H9 (cell line): ENCODE measurements at regions not wholly inside any gene's neighbourhood (a gene's known extent, or its start where the extent isn't known, plus 50 kb on each side); places are given as distances from the start of the nearest gene placed in this dataset.

ENCODE experiments used
- DNase-seq: peaks from one replicate; pipeline ENCODE4 v3.0.0-alpha.2; 2017
- H2AFZ ChIP-seq: one replicate; pipeline ENCODE4 v1.6.1; 2013; ENCODE audit warnings: mild to moderate bottlenecking, low read length, control low read depth, moderate library complexity
- H2AK5ac ChIP-seq: 2 replicates; pipeline ENCODE4 v1.6.1; 2013; ENCODE audit warnings: low read length, control low read depth, mixed read lengths; ENCODE audit not compliant: insufficient read length
- H2BK120ac ChIP-seq: one replicate; pipeline ENCODE4 v1.6.1; 2013; ENCODE audit warnings: low read depth, mild to moderate bottlenecking, low read length, control low read depth, inconsistent platforms; ENCODE audit not compliant: poor library complexity, severe bottlenecking
- H2BK12ac ChIP-seq: 2 replicates; pipeline ENCODE4 v1.6.1; 2013; ENCODE audit warnings: low read length, control low read depth, mixed read lengths, low read depth; ENCODE audit not compliant: insufficient read length
- H2BK15ac ChIP-seq: 2 replicates; pipeline ENCODE4 v1.6.1; 2013; ENCODE audit warnings: low read depth, low read length, control low read depth
- H2BK20ac ChIP-seq: one replicate; pipeline ENCODE4 v1.6.1; 2013; ENCODE audit warnings: low read depth, mild to moderate bottlenecking, low read length, control low read depth, inconsistent platforms; ENCODE audit not compliant: poor library complexity, severe bottlenecking
- H2BK5ac ChIP-seq: 2 replicates; pipeline ENCODE4 v1.6.1; 2013; ENCODE audit warnings: low read length, control low read depth, mixed read lengths; ENCODE audit not compliant: insufficient read length
- H3K14ac ChIP-seq: 2 replicates; pipeline ENCODE4 v1.6.1; 2013; ENCODE audit warnings: low read length, control low read depth; ENCODE audit not compliant: insufficient read depth
- H3K18ac ChIP-seq: 2 replicates; pipeline ENCODE4 v1.6.1; 2013; ENCODE audit warnings: low read depth, mild to moderate bottlenecking, mixed read lengths, low read length, control low read depth; ENCODE audit not compliant: insufficient read length
- H3K23ac ChIP-seq: 2 replicates; pipeline ENCODE4 v1.6.1; 2013; ENCODE audit warnings: low read length, control low read depth, mixed read lengths, low read depth; ENCODE audit not compliant: insufficient read length
- H3K23me2 ChIP-seq: 2 replicates; pipeline ENCODE4 v1.6.1; 2013; ENCODE audit warnings: low read depth, mild to moderate bottlenecking, mixed read lengths, low read length, control low read depth; ENCODE audit not compliant: insufficient read length, poor library complexity, severe bottlenecking
- H3K27ac ChIP-seq: 2 replicates; pipeline ENCODE4 v1.5.1; 2013; ENCODE audit warnings: low read length, control low read depth, mixed read lengths, low read depth; ENCODE audit not compliant: insufficient read length
- H3K27me3 ChIP-seq: 2 replicates; pipeline ENCODE4 v1.6.1; 2013; ENCODE audit warnings: low read length, control low read depth, inconsistent platforms; ENCODE audit not compliant: insufficient read depth
- H3K4ac ChIP-seq: 2 replicates; pipeline ENCODE4 v1.6.1; 2013; ENCODE audit warnings: low read depth, mild to moderate bottlenecking, control low read depth, inconsistent platforms, low read length, moderate library complexity
- H3K4me1 ChIP-seq: 2 replicates; pipeline ENCODE4 v1.6.1; 2013; ENCODE audit warnings: low read length, control low read depth, inconsistent platforms; ENCODE audit not compliant: insufficient read depth
- H3K4me2 ChIP-seq: 2 replicates; pipeline ENCODE4 v1.6.1; 2013; ENCODE audit warnings: low read length, control low read depth, mixed read lengths; ENCODE audit not compliant: insufficient read length, insufficient read depth
- H3K56ac ChIP-seq: 2 replicates; pipeline ENCODE4 v1.6.1; 2013; ENCODE audit warnings: low read depth, mild to moderate bottlenecking, mixed read lengths, low read length, control low read depth; ENCODE audit not compliant: insufficient read length
- H3K79me1 ChIP-seq: 2 replicates; pipeline ENCODE4 v1.6.1; 2013; ENCODE audit warnings: low read depth, mild to moderate bottlenecking, moderate library complexity, low read length, control low read depth, inconsistent platforms; ENCODE audit not compliant: insufficient read depth, poor library complexity, severe bottlenecking
- H3K79me2 ChIP-seq: 2 replicates; pipeline ENCODE4 v1.6.1; 2013; ENCODE audit warnings: low read length, control low read depth, inconsistent platforms; ENCODE audit not compliant: insufficient read depth
- H3K9ac ChIP-seq: 2 replicates; pipeline ENCODE4 v1.6.1; 2013; ENCODE audit warnings: low read length, control low read depth, mixed read lengths; ENCODE audit not compliant: insufficient read length; ENCODE audit errors: extremely low read depth
- H3K9me3 ChIP-seq: one replicate; pipeline ENCODE4 v1.6.1; 2013; ENCODE audit warnings: low read depth, low read length, inconsistent platforms; ENCODE audit not compliant: control insufficient read depth
- H3T11ph ChIP-seq: one replicate; pipeline ENCODE4 v1.6.1; 2013; ENCODE audit warnings: mild to moderate bottlenecking, low read length, control low read depth, inconsistent platforms
- H4K20me1 ChIP-seq: one replicate; pipeline ENCODE4 v1.6.1; 2013; ENCODE audit not compliant: control insufficient read depth, insufficient read length, insufficient read depth
- H4K5ac ChIP-seq: 2 replicates; pipeline ENCODE4 v1.6.1; 2013; ENCODE audit warnings: low read depth, mild to moderate bottlenecking, mixed read lengths, low read length, control low read depth; ENCODE audit not compliant: insufficient read length
- H4K8ac ChIP-seq: replicated peaks from 2 replicates; pipeline ENCODE4 v1.6.1; 2013; ENCODE audit warnings: low read length, control low read depth, mixed read lengths, low read depth; ENCODE audit not compliant: insufficient read length
- H4K91ac ChIP-seq: 2 replicates; pipeline ENCODE4 v1.6.1; 2013; ENCODE audit warnings: low read depth, mild to moderate bottlenecking, moderate library complexity, mixed read lengths, low read length, control low read depth; ENCODE audit not compliant: insufficient read length
- H3K27ac Mint-ChIP-seq, 3 experiments: 2 replicates in 2 of 3; 3 replicates in 1 of 3; pipeline ENCODE4 v1.8.0; 2020 to 2021; ENCODE audit warnings: mixed read lengths in 3 of 3, mild to moderate bottlenecking in 1 of 3, moderate library complexity in 1 of 3
- H3K27me3 Mint-ChIP-seq: 2 replicates; pipeline ENCODE4 v1.8.0; 2021; ENCODE audit warnings: low read depth, mild to moderate bottlenecking, moderate library complexity, mixed read lengths
- H3K36me3 Mint-ChIP-seq, 3 experiments: 2 replicates in 2 of 3; 3 replicates in 1 of 3; pipeline ENCODE4 v1.8.0; 2020 to 2021; ENCODE audit warnings: low read depth in 3 of 3, mixed read lengths in 3 of 3; ENCODE audit not compliant: insufficient read depth in 1 of 3
- H3K4me1 Mint-ChIP-seq, 2 experiments: 2 replicates each; pipeline ENCODE4 v1.8.0; 2020; ENCODE audit warnings: mixed read lengths in 2 of 2
- H3K4me3 Mint-ChIP-seq, 2 experiments: 2 replicates in 1 of 2; 3 replicates in 1 of 2; pipeline ENCODE4 v1.8.0; 2020 to 2021; ENCODE audit warnings: mild to moderate bottlenecking in 2 of 2, mixed read lengths in 2 of 2, moderate library complexity in 1 of 2
- H3K9me3 Mint-ChIP-seq, 2 experiments: 2 replicates in 1 of 2; 3 replicates in 1 of 2; pipeline ENCODE4 v1.8.0; 2020; ENCODE audit warnings: mild to moderate bottlenecking in 2 of 2, mixed read lengths in 2 of 2, moderate library complexity in 1 of 2
- WGBS: extraction: QIAGEN DNeasy Blood & Tissue Kit; methylation state at CpG from one replicate; pipeline ENCODE4 v1.1.7; 2013; ENCODE audit warnings: missing lambda C conversion rate, low lambda C conversion rate, mixed read lengths; ENCODE audit not compliant: insufficient read length; ENCODE audit errors: extremely low coverage; 5-methylcytosine and 5-hydroxymethylcytosine counted together
- TF ChIP-seq, protein P1 (sequence below): fragments of 200-600 bp; sonication (generic); conservative IDR thresholded peaks from 3 replicates; pipeline ENCODE4 v1.8.0; 2021; ENCODE audit warnings: antibody characterized with exemption, mild to moderate bottlenecking

DNA sequence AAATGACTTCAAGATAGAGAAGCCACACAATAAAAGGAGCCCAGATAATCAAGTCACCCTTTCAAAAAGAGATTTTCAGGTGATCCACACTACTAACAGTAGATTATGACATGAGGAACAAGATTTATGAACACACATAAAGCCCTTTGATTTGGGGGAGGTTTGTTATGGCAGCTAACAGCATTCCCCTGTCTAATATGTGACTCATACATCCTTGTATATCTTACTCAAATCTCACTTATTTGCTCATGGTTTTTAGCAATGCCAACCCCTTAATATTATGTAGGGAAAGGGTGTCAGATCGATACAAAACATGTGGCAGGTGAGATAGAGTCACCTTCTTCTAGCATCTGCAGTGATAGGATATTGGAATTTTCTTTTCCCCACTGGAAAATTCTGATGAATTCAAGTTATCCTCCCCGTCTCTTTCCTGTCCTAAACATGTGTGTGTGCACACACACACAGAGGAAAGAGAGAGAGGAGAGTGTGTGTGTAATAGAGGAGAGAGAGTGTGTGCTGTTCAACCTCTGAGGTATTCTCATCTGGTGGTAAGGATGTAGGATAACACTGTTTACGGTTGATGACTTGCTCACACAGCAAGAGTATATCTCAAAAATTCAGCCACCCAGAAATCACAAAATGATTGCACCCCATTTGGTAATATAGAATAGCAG, 319.9 kb downstream of the KCNC2 start:
- Histone ChIP-seq H2BK120ac (no peak overlapping the region), H3K4me1 (no peaks in the 10 kb centered on the region), H4K5ac (no peak overlapping the region), H2AK5ac (no peak overlapping the region), H3K23ac (no peak overlapping the region), H3K9me3 (no peaks in the 10 kb centered on the region), H4K91ac (no peak overlapping the region), H3K4me2 (no peak overlapping the region), H3K18ac (no peak overlapping the region), H3K14ac (no peak overlapping the region), H4K20me1 (no peaks in the 10 kb centered on the region), H3K9ac (no peak overlapping the region), H2BK5ac (no peak overlapping the region), H3K79me1 (no peaks in the 10 kb centered on the region), H3K79me2 (no peaks in the 10 kb centered on the region), H2AFZ (no peak overlapping the region), H2BK15ac (no peak overlapping the region), H3K4ac (no peak overlapping the region), H3K27me3 (no peaks in the 10 kb centered on the region), H3K27ac (no peak overlapping the region), H3K56ac (no peak overlapping the region), H4K8ac (no peak overlapping the region), H3K23me2 (no peaks in the 10 kb centered on the region), H3T11ph (no peak overlapping the region), H2BK20ac (no peak overlapping the region), H2BK12ac (no peak overlapping the region)
- Mint-ChIP-seq H3K4me3 (no peak overlapping the region), H3K9me3 (peaks cover 0 to 7% of the 10 kb centered on the region in 2 experiments; a peak in 1 of 5 replicates), H3K4me1 (peaks cover 4 to 9% of the 10 kb centered on the region in 2 experiments), H3K36me3 (peaks cover 0 to 7% (median 0%) of the 10 kb centered on the region in 3 experiments; a peak in 2 of 7 replicates), H3K27ac (no peak overlapping the region), H3K27me3 (no peaks in the 10 kb centered on the region)
- no CpG with 5 or more reads among the region's 3 CpGs for WGBS
- TF ChIP-seq, protein P1, sequence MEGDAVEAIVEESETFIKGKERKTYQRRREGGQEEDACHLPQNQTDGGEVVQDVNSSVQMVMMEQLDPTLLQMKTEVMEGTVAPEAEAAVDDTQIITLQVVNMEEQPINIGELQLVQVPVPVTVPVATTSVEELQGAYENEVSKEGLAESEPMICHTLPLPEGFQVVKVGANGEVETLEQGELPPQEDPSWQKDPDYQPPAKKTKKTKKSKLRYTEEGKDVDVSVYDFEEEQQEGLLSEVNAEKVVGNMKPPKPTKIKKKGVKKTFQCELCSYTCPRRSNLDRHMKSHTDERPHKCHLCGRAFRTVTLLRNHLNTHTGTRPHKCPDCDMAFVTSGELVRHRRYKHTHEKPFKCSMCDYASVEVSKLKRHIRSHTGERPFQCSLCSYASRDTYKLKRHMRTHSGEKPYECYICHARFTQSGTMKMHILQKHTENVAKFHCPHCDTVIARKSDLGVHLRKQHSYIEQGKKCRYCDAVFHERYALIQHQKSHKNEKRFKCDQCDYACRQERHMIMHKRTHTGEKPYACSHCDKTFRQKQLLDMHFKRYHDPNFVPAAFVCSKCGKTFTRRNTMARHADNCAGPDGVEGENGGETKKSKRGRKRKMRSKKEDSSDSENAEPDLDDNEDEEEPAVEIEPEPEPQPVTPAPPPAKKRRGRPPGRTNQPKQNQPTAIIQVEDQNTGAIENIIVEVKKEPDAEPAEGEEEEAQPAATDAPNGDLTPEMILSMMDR: no peak
- no peak for DNase-seq
